ENCODE measurements at regions not wholly inside any gene's neighbourhood (a gene's known extent, or its start where the extent isn't known, plus 50 kb on each side); places are given as distances from the start of the nearest gene placed in this dataset.

DNA sequence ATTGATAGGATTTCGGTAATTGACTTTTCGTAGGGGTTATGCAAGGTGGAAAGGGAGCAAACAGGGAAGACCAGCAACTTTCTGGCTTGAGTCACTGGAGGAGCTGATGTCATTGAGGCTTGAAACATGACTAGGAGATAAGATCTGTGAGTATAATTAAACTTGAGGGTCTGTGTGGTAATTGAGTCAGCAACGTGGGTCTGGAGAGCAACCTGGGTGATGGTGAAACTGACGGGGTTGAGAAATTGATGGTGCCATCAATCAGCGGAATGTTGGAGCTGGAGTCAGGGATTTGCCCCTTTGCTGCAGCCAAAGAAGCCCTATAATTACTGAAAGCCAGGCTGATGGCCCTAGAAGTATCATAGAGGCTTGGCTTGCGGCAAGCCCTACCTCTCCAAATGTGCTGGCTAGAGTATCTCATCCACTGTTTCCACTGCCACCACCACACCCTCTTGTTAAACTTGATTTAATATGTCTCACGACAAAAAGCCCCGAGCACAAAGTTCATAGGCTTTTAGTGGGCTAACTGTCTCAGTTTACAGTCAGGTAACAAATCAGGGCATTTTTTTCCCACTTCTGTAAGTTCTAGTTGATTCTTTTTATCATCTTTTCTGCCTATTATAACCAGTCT is 186.9 kb upstream of the ELAC2 start:
- no peak for TF ChIP-seq CTCF (IDR thresholded peaks at IDR 0.05; ENCODE audit: low read depth, low read length)
- no peak for DNase-seq
- no peak overlapping the region for H3K4me3 ChIP-seq (ENCODE audit: low read depth, low read length)
- H3K27me3 ChIP-seq (ENCODE audit: insufficient read depth, low read depth, severe bottlenecking), result no peaks in the 10 kb centered on the region
- no peaks in the 10 kb centered on the region for H3K9me3 ChIP-seq (ENCODE audit: severe bottlenecking)
- no peaks in the 10 kb centered on the region for H3K36me3 ChIP-seq
- no peak overlapping the region for H3K27ac ChIP-seq

DNA sequence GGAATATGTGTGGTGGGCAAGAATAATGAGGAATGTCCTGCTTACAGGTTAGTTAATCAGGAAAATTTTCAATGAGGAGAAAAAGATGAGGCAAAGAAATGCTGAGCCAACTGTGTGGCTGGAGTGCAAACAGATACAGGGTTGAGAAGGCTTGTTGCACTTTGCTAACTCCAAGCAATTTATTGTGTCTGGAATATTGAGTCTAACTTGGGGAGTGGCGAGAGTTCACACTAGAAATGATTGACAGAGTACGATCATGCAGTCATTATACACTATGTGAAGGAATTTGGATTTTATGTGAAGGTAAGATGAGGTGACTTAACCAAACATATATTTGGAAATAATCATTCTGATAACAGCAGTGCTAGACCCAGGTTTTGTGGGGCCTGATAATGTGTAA is 185.0 kb upstream of the ELAC2 start:
- Histone ChIP-seq H3K27ac (no peak overlapping the region), H3K4me3 (ENCODE audit: low read depth, low read length) (no peak overlapping the region), H3K36me3 (no peaks in the 10 kb centered on the region), H3K27me3 (ENCODE audit: insufficient read depth, low read depth, severe bottlenecking) (no peaks in the 10 kb centered on the region), H3K9me3 (ENCODE audit: severe bottlenecking) (no peaks in the 10 kb centered on the region)
- TF ChIP-seq CTCF (IDR thresholded peaks at IDR 0.05; ENCODE audit: low read depth, low read length), result no peak
- DNase-seq, result no peak

- Histone ChIP-seq H3K4me3 (ENCODE audit: low read depth, low read length) (no peak overlapping the region), H3K36me3 (no peaks in the 10 kb centered on the region), H3K27ac (no peak overlapping the region), H3K9me3 (ENCODE audit: severe bottlenecking) (no peaks in the 10 kb centered on the region), H3K27me3 (ENCODE audit: insufficient read depth, low read depth, severe bottlenecking) (no peaks in the 10 kb centered on the region)
- no peak for DNase-seq
- TF ChIP-seq CTCF (IDR thresholded peaks at IDR 0.05; ENCODE audit: low read depth, low read length), result no peak
These were observed 182.8 kb upstream of the ELAC2 start for GRCh38 chr17:13200671-13201070.

DNA sequence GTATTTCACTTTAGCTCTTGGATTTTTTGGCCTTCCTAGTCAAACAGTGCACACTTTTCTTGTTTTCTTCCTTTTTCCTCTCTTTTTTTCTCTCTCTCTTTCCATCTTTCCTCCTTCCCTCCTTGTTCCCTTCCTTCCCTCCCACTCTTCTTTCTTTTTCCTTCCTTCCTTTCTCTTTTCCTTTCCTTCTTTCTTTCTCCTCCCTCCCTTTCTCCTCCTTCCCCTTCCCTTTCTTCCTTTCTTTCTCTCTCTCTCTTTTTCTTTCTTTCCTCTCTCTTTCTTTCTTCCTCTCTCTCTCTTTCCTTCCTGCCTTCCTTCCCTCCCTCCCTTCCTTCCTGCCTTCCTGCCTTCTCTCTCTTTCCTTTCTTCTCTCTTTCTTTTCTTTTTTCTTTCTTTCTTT is 181.6 kb upstream of the ELAC2 start:
- Histone ChIP-seq H3K36me3 (no peaks in the 10 kb centered on the region), H3K4me3 (ENCODE audit: low read depth, low read length) (no peak overlapping the region), H3K27me3 (ENCODE audit: insufficient read depth, low read depth, severe bottlenecking) (no peaks in the 10 kb centered on the region), H3K9me3 (ENCODE audit: severe bottlenecking) (no peaks in the 10 kb centered on the region), H3K27ac (no peak overlapping the region)
- no peak for TF ChIP-seq CTCF (IDR thresholded peaks at IDR 0.05; ENCODE audit: low read depth, low read length)
- DNase-seq, result no peak

DNA sequence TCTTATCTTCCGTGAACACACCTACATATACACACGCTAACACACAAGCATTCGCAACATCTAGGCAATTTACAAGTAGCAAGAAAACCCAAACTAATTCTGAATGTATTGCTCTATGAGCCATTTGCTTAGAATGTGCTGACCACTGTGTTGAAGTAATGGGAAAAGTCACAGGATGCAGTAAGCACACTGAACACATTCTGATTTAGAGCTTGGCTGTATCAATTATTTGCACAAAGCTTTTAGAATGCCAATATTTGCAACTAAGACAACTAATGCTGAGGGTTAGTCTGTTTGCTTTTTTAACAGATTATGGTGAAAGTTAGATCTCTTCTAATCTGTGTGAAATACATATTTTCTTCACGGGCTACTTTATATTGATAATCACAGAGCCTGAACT is 179.8 kb upstream of the ELAC2 start:
- Histone ChIP-seq H3K9me3 (ENCODE audit: severe bottlenecking) (no peaks in the 10 kb centered on the region), H3K4me3 (ENCODE audit: low read depth, low read length) (no peak overlapping the region), H3K36me3 (no peaks in the 10 kb centered on the region), H3K27me3 (ENCODE audit: insufficient read depth, low read depth, severe bottlenecking) (no peaks in the 10 kb centered on the region), H3K27ac (no peak overlapping the region)
- no peak for TF ChIP-seq CTCF (IDR thresholded peaks at IDR 0.05; ENCODE audit: low read depth, low read length)
- DNase-seq, result no peak

DNA sequence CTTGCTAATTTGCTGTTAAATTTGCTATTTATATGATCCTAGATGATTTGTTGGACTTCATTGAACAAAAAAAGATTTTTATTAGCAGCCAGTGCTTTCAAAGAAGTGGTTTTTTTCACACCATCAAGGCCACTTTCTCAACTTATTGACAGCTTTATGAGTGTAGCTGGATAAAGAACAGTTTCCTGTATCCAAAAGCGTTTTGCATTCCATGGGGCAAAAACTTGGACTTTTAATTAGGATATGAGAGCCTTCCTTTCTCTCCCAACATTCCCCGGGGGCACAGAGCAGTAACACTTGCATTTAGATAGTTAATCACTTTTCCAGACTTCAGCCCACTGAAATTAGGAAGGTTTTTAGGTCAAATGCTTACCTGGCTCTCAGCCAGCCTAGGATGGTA is 177.1 kb upstream of the ELAC2 start:
- H3K27ac ChIP-seq, result no peak overlapping the region
- DNase-seq, result no peak
- H3K9me3 ChIP-seq (ENCODE audit: severe bottlenecking), result no peaks in the 10 kb centered on the region
- H3K27me3 ChIP-seq (ENCODE audit: insufficient read depth, low read depth, severe bottlenecking), result no peaks in the 10 kb centered on the region
- no peaks in the 10 kb centered on the region for H3K36me3 ChIP-seq
- TF ChIP-seq CTCF (IDR thresholded peaks at IDR 0.05; ENCODE audit: low read depth, low read length), result no peak
- no peak overlapping the region for H3K4me3 ChIP-seq (ENCODE audit: low read depth, low read length)
